Stimulated activated CD4-positive, alpha-beta T cell treated with anti-CD3 and anti-CD28 coated beads, Interleukin-4, amount 100 ng/mL, for 24 hours (primary cell): ENCODE measurements at regions not wholly inside any gene's neighbourhood (a gene's known extent, or its start where the extent isn't known, plus 50 kb on each side); places are given as distances from the start of the nearest gene placed in this dataset.

ENCODE experiments used
- DNase-seq: peaks from one replicate; pipeline ENCODE4 v3.0.0-alpha.2; 2020

- no peak for DNase-seq
These were observed 58.9 kb upstream of the BCOR start for GRCh38 chrX:40156470-40157227.

DNA sequence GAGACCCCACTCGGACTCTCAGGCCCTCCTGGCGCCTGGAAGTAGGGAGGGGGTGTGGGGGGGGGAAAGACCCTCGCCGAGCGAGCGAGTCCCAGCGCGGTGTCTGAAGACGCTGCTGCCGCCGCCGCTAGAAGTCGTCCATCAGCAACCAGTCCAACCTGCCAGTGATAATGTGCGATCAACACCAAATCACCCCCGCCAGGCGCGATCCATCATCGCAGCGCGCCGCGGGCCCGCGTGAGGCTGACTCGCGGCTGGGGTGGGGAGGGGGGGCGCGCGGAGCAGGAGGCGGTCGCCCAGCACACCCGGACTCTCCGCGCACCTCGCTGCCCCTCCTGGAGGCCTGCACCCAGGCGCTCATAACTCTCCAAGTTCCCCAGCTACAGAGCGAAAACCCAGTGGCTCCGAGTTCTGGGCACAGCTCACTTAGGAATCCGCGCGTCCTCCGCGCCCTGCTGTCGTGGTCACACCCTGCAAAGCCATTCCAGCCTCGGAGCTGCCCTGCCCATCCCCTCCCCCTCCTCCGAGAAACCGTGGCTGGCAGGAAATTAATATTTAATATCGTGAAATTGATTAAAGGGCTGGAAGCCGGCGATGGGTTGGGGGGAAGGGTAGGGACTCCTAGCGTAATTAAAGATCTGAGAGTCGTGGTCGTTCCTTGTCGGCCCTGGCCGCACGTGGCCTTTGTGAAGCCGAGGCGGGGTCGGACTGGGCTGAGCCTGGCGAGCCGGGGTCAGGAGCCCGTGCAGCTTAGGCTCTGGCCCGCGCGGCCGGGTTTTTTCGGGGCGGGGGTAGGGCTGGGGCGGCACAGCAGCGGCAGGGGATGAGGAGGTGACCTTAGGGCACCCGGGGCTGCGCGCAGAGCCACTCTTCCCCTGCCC lies 58.1 kb upstream of the BCOR start:
- DNase-seq: no peak

DNA sequence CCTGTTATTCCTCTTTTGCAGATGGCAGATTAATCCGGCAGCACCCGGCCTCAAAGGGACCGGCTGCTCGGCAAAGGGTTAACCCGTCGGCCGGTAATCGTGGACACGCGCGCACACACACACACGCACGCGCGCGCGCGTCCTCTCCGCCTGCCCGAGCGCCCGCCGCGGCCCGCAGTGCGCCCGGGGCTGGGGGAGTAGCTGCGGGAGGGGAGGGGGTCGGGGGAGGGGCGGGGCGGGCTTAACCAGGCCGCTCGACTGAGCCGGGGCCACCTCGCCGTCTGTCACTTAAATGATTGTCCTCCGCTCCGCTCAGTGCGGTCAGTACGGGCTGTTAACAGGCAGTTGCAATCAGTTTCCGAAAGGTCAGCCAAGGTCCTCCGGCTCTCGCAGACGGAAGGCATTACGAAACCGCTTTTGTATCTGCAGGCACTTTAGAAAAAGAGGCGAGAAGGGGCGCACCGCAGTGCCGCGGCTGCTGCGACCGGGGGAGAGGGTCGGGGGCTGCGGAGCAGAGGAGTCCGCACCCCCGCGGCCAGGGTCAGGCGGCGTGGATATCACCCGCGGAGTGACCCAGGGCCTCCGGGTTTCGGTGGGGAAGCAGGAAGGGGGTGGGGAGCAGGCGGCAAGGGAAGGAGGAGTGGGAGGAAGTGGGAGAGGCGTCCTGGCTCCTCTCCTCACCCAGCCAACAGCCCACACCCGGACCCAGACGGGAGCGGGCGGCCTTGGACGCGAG lies 57.3 kb upstream of the BCOR start:
- DNase-seq: no peak

DNA sequence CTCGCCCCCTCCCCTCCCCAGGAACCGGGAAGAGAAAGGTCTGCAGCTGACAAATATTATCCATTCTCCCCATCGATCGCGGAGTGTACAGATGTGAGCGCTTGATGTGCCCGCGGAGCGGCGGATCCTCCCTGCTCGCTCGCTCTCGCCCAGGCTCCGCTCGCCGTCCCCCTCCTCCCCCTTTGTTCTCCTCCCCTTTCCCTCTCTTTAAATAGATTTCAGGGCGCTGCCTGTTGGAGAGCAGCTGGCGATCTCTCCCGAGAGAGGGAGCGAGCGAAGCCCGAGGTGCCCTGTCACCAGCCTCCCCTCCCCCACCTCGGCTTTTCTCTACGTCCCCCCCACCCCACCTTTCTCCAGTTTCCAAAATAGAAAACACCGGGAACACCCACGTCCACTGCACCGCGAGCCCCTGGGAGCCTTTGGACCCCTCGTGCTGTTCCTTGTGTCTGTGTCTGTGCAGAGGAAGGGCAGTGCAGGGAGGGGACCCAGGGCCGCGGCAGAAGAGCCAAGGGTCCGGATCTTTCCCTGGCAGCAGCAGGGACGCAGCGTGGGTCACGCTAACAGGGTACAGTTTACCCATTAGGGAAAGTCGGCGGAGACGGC lies 56.6 kb upstream of the BCOR start:
- DNase-seq: no peak

GRCh38 chrX:40153345-40154249 lies 55.8 kb upstream of the BCOR start:
- DNase-seq: peak; percentile 66

- DNase-seq: no peak
These were observed 55.1 kb upstream of the BCOR start for GRCh38 chrX:40152741-40153344.

GRCh38 chrX:40152173-40152711 lies 54.5 kb upstream of the BCOR start:
- no peak for DNase-seq

DNA sequence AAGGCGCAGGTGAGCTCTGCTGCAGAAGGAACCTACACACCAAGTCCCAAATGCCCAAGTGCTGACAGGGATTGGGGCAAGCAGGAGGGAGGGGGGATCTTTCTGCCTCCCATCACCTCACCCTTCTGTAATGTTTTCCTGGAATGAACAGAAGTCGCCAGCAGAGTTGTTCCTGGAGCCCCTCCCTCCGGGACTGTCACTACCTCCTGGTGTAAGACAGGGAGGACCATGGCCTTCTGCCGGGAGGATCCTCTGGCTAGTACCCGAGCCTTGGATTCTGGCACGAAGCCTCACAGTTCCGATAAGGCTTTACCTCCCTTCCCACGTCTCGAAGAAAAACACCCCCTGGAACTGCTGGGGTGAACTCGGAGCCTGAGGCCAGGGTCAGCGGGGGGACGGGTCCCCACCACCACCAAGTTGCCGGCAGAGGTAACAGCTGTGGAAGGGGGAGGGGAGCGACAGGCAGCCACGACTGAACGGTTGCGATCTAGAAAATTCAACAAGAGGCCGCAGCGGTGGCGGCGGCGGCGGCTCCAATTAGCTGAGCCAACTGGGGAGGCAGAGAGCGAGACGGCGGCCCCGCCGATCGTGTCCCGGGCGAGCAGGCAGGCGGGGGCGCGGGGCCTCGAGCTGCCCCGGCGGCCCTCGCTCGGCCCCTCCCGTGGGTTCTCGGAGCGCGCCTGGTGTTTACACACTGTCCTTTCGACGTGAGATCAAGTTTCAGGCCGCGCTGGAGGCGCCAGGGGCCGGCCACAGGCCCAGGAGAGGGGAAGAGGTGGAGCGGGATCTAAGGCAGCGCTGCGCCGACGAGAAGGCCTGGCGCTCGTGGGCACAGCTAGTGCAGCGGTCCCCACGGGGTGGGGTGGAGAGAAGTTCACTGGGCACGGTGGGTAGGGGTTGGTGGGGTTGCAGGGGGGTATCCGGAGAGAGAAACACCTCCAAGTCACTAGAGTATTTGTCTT lies 53.7 kb upstream of the BCOR start:
- no peak for DNase-seq

DNA sequence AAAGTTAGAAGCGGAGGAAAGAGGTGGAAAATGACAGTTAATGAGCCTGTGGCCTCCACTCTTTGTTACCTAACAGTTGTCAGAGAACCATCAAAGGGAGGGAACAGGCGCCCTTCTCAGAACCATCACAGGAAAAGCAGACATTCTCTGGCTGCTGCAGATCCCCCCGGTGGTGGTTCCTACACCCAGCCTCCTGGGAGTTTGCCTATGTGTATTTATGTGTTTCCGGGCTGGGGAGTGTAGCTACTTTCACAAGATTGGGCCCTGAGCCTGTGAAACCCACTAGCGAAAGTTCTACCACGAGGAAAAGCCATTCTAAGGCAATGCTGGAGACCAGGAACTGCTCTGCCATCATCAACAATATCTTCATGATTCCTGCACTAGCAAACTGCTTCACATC lies 52.7 kb upstream of the BCOR start:
- no peak for DNase-seq

DNA sequence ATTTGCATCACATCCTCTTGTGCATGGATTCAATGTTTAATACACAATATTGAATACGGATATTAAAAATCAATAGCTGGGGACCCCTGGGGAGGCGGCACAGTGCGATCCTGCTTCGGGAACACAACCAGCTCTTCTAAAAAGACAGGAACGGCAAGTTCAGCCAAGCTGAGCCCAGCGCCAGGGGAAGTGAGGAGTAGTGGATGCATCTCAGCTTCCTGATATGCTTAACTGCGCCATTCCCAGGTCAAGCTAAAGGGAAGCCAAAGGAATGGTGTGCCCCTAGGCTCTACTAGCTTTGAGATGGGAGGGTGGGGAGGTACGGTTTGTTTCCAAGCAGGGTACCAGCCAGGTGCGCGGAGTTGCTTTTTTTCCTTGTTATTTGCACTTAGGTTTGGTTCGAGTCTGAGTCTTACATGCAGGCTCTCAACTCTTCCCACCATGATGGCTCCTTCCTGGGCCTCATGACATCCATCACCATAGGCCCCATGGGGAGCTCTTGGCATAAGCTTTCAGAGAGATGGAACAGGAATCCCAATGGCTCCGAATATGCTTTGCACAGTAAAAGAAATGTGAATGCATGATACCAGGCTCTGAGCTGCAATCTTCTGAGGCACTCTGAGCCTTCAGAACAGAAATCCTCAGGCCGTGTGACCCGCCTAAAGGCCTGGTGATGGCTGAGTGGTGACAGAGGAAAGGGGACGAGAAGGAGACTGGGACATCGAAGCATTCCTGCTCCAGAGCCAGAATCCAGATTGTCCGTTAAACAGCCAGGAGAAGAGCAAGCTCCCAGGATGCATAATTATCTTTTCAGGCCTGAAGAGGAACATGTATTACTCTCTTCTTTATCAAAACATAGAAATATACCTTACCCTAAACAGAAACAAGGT lies 51.8 kb upstream of the BCOR start:
- no peak for DNase-seq

DNA sequence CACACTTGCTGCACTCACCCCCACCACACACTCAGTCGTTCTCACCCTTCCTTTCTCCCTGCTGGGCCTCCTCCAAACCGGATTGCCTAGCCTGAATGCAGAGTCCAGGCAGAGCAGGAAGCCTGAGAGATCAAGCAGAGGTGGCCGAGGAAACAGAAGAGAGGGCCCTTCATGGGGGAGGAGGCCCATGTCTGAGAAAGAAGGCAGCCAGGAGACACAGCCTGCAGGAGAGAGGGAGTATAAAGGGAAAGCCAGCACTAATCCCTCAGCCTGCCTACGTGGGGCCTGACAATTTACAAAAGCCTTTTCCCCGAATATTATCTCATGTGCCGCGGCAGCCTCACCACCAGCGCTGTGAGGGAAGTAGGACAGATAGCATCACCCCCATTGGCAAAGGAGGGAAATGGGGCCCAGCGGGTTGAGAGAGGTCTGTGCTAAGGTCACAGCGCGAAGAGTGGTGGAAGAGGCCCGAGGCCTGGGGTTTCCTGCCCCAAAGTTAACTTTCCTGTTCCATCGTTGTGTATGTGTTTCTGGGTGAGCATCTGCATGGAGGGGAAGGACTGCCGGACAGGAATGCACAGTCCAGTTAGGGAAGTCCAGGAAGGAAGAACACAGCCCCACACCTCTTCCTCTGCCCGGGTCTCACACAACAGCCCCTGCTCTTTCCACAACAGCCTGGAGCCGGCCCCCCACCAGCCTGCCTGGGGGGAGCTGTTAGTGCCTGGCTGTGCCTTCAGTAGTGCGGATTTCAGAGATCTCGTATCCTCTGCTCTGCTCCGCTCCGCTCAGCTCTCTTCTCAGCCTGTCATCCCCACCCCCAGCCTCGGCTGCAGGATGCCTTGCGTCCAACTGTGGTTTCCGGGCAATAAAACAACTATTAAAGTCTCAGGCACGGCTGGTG lies 50.9 kb upstream of the BCOR start:
- DNase-seq: no peak

DNA sequence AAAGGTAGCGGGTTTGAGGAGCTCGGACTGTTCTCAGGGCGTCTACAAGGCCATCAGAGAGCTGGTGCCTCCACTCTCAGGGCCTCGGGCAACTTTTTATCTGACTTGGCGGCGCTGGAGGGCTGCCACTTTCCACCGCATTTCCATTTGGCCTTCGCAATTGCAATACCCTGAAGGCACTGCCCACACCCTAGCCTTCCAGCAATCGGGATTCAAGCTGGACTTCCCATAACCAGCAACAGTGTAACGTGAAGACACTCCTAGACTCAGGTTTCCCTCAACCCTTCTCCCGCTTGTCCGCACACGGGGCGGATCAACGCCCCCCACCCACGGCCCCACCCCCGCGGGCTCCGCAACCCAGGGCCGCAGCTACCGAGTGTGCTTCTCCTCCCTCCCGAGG lies 50.2 kb upstream of the BCOR start:
- DNase-seq: no peak
